ENCODE measurements at regions not wholly inside any gene's neighbourhood (a gene's known extent, or its start where the extent isn't known, plus 50 kb on each side); places are given as distances from the start of the nearest gene placed in this dataset.
"Not testable (repeated sequence)": the region's sequence is repeated elsewhere in the genome, so short reads cannot be mapped to it uniquely, and the experiment has no call there.

GRCh38 chr10:33489501-33490176 is 155.2 kb upstream of the NRP1 start:
- DNase-seq: no peak

DNA sequence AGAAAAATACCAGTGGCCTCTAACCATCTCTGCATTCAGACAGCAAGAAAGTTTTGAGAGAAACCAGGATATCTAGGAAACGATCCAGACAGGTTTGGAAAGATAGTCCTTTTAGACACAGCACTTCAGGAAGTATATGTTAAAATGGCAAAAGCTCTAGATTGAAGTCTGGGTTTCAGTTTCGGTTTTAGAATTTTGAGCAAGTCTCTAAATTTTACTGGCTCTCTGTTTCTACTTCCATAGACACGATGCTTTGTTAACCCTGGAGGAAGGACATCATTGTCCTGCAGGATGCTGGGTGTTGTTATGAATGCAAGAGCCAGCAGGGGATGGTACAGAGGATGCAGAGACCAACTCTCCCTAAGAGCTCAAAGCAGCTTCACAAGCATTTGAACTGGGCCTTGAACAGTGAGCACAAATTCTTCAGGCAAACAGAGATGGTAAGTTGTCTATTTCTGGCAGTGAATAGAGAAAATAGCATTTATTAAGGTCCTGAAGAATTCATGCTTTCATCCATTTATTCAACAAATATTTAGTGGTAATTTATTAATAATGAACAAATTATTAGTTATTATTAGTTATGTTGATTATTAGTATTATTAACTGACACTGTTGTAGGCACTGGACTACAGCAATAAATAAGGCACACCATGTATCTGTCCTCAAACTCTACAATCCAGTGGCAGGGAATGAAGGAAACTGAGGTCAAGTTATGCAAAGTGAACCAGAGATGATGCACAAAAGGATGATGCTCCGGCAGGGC is 152.7 kb upstream of the NRP1 start:
- peak; percentile 9 for DNase-seq

GRCh38 chr10:33485276-33485675 is 150.8 kb upstream of the NRP1 start:
- DNase-seq: no peak

GRCh38 chr10:33484787-33485186 is 150.3 kb upstream of the NRP1 start:
- DNase-seq: no peak

DNA sequence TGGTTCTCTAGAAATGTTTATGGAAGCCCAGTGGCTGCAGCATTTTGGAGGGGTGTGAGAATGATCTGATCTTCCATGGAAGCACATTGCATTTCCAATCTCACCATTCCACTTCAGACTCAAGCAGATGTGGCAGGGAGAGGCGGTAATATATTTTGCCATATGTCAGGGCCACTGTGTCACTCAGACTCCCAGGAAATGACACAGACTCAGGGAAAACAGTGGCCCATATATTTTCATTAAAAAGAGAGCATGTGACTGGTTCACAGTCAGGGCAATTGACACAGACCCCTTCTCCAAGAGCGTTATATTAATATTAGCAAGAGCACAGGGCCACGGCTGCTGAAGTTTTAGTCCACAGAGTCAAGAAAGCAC is 149.3 kb upstream of the NRP1 start:
- no peak for DNase-seq

DNA sequence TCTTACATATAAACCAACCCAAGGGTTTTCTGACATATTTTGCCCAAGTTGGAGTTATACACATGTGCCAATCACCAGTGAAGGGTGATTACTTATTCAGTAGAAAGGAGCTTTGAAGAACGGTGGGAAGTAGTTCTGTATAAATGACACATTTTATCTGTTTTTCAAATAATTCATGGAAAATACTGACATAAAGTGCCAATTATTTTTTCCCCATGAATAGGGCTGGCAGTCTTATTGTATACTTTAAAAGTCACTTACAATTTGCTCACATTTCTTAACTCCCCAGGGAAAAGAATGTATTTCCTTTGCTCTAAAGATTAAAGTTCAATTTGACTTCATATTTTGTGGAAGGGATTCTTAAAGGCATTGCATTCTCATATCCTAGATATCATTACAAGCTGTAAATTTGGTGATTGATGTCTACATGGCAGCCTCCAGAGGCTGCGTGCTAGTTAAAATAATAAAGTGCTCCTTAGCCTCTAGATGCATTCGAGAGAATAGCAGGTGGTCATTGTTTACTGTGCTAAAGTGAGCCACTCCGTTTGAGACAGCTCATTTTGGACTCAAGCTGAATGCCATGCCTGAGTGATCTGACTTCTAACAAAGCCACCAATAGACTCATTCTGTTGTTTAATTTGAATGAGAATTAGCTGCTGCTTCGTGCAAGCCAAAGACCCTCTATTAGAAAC is 148.8 kb upstream of the NRP1 start:
- DNase-seq: no peak

DNA sequence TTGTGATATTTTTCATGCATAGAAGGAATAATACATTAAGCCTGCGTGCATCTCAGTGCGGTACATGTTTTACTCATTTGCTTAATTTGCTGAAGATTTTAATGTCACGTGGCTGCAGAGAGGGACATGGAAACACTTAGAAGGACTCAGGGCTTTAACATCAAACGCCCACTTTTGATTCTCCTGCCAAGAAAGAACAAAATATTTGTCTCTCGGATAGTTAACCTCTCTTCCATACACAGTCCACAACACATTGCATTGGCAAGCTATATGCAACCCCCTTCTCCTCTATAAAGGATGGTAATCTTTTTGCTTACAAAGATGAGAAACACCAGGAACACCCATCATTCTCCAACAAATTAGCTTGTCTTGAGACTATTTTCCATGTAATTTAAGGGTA is 148.0 kb upstream of the NRP1 start:
- DNase-seq: no peak

DNA sequence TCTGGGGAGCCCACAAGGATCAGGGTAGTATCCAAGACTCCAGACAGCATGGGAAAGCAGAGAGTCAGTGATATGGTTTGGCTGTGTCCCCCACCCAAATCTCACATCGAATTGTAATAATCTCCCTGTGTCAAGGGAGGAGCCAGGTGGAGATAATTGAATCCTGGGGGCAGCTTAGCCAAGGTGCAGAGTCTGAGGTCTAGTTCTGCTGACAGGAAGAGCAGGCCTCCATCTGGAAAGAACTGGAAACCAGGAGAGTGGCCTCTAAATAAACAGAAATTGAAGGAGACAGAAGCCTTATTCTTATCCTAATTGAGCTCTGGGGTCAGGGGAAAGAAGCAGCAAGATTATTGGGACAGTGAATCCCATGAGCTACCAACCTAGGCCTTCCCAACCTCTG is 146.7 kb upstream of the NRP1 start:
- DNase-seq: no peak

DNA sequence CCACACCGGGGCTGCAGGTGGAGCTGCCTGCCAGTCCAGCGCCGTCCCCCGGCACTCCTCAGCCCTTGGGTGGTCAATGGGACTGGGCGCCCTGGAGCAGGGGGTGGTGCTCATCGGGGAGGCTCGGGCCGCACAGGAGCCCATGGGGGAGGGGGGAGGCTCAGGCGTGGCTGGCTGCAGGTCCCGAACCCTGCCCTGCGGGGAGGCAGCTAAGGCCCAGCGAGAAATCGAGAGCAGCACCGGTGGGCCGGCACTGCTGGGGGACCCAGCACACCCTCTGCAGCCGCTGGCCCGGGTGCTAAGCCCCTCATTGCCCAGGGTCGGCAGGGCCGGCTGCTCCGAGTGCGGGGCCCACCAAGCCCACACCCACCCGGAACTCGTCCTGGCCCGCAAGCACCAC is 145.9 kb upstream of the NRP1 start:
- DNase-seq: not testable (repeated sequence)

GRCh38 chr10:33478675-33479125 is 144.2 kb upstream of the NRP1 start:
- DNase-seq: no peak

DNA sequence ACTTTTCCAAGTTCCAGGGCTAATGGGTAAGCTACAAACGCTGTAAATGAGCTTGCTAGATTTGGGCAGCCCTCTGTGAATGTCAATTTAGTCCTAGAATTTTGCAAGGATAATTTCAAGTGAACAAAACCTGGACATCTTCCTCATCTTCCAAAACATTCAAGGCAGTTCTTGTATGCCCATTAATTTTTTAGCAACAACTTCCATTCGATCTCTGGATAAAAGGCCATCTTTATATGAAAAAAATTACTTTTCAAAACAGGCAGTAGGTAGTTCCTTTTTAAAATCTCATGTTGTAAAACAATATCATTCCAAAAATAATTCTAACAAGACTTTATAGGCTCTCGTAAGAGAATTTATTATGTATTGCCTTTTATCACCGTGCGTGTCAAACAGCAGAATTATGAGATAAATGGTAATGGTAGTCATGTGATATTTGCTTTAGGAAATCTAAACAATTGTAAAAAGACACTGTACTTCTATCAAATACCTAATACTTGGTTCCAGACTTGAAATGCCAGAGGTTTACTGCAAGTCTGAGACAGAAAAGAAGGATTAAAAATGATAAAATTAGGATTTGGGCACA is 143.7 kb upstream of the NRP1 start:
- no peak for DNase-seq

DNA sequence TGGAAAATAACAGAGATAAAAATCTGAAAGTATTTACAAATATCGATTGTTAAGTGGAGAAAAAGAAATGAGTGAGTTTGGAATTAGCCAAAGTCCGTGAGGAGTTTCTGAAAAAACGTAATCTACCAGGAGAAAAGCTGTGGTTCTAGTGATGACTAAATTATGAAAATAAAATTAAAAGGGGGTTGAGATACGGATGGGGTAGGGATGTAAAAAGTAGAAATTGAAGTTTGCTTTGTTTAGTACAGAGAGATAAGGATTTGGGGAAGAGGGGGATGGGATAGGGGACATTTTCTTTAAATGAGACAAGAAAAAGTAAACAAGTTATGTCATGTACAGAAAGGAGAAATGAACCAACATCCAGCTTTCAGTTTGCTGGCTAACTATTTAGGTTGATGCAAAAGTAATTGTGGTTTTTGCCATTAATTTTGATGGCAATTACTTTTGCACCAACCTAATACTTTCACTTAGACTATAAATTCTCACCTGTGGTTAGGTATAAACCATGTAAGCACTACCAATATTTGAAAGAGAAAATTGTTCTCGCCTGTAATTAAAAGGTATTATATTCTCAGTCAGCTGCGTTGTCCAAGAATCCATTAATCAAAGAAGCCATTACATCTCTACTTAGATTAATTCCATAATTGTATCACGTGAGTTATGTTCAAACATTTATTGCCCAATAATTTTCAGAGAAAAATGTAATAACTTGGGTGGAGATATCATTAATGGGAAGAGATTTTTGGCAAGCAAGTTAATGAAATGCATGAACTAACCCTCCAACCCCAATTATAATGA is 143.0 kb upstream of the NRP1 start:
- DNase-seq: no peak

- DNase-seq: no peak
Measured at GRCh38 chr10:33476757-33477273, 142.3 kb upstream of the NRP1 start.

- no peak for DNase-seq
Measured at GRCh38 chr10:33473688-33474087, 139.2 kb upstream of the NRP1 start.

DNA sequence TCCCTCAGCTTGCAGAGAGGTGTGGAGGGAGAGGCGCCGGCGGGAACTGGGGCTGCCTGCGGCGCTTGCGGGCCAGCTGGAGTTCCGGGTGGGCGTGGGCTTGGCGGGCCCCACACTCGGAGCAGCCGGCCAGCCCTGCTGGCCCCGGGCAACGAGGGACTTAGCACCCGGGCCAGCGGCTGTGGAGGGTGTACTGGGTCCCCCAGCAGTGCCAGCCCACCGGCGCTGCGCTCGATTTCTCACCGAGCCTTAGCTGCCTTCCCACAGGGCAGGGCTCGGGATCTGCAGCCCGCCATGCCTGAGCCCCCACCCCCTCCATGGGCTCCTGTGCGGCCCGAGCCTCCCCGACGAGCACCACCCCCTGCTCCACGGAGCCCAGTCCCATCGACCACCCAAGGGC is 133.5 kb upstream of the NRP1 start:
- DNase-seq: not testable (repeated sequence)

- DNase-seq: no peak
Measured at GRCh38 chr10:33465747-33466146, 131.3 kb upstream of the NRP1 start.

DNA sequence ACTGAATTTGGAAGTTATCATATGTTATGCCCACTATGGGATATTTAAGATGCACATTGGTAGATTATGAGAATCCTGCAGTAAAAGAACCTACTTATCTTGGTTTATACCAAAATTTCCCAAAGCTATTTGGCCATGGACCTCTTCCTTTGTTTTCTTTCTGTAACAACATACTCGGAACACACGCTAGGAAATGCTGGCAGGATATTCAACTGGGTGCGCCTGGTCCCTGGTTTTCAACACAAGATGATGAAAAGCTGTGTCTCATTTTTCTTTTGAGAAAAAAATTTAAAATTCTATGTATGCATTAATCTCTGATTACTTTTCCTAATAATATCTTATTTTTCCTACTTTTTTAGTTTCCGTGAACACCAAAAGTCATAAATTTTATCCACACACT is 128.5 kb upstream of the NRP1 start:
- DNase-seq: no peak

DNA sequence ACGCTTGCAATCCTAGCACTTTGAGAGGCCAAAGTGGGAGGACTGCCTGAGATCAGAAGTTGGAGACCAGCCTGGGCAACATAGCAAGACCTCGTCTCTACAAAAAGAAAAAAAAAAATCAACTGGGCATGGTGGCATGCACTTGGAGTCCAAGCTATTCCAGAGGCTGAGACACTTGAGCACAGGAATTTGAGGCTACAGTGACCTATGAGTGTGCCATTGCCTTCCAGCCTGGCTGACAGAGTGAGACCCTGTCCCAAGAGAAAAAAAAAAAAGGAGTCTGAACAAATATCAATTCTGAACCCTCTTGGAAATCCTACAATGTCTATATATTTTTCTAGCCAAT is 126.8 kb upstream of the NRP1 start:
- DNase-seq: no peak

DNA sequence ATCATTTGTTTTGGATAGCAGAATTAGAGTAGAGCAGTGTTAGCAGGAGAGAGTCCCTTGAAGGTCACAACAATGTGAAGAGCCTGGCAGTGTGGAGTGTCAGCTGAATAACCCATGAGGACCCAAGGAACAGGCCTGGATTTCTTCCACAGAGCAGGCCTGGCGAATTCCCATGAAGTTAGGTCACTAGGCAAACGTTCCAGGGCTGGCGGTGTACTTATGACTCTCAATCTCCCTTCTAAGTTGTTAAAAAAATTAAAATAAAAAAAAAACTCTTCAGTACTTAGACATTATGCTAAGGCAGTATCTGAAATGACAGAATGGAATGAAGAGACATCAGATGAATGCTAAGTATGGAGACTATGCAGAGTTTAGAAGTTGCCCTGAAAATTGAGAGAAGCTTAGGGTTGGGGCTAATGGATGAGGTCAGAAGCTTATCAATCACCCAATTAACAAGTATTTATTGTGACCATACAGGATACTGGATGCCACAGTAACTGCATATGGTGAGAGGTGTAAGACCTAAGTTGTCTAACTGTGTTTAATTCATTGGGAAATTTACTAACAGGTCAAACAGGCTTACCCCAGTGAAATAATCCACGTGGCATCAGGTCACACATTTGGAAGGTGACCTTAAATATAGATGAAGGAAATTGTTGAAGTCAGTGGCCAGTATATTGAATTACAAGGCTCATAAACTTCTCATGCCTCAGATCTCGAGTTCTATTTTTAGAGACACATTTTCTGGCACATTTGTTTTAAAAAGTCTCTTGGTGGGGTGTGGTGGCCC is 126.2 kb upstream of the NRP1 start:
- no peak for DNase-seq

DNA sequence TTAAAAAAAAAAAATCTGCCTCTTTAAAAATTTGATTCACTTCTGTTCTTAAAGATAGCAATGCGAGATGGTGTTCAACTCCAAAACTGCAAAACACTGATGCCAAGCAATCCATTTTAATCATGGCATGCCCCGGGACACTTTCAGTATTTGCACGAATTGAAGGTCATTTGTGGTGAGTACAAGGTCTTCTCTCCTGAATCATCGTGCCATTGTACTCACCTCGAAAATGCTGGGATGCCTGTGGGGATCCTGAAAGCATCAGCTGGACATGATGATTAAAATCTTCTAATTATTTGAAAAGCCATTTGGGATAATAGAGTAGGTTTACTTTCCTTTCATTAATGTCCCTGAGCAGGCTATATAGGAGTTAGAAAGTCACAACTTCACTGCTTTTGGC is 125.1 kb upstream of the NRP1 start:
- DNase-seq: no peak

DNA sequence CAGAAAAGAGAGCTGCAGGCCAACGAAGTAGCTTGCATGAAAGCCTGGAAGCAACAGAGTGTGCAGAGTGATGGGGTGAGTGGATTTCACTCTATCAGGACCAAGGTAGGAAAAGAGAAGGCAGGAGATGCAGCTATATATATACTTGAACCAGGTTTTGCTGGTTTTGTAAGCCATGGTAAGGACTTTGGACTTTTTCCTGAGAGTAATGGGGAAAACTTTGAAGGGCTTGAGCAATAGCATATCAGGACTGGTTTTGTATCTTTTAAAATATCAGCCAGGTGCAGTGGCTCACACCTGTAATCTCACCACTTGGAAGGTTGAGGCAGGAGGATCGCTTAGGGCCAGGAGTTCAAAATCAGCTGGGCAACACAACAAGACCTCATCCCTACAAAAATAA is 120.6 kb upstream of the NRP1 start:
- no peak for DNase-seq

DNA sequence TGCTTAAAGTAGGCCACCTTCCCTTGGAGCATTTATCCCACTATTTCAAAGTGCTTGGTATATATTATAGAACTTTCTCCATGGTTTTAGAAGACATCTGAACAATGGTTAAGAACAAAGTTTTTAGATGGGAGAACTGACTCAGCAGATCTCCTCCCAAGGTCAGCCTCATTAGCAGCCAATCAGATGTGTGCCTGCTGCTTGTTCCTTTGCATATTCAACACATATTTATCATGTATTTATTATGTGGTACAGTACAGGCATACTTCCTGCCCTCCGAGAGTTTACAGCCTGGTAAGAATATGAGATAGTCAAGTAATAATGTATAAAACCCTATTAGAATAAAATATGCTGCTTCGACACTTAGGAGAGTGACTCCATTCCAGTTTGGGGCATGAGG is 120.1 kb upstream of the NRP1 start:
- no peak for DNase-seq

Measured in dermis blood vessel endothelial cell (primary cell).